ENCODE measurements at regions not wholly inside any gene's neighbourhood (a gene's known extent, or its start where the extent isn't known, plus 50 kb on each side); places are given as distances from the start of the nearest gene placed in this dataset.

- Histone ChIP-seq H3K4me3 (replicated peaks; ENCODE audit: low read depth, low read length) (no peak overlapping the region), H3K36me3 (ENCODE audit: control insufficient read depth, insufficient read depth, low read length) (no peaks in the 10 kb centered on the region), H3K27me3 (replicated peaks; ENCODE audit: control insufficient read depth, insufficient read depth, low read length) (no peaks in the 10 kb centered on the region)
- TF ChIP-seq CTCF (IDR thresholded peaks at IDR 0.05; ENCODE audit: insufficient read depth, low read length, poor library complexity, severe bottlenecking), result peak; percentile 21
- DNase-seq (ENCODE audit: extremely low read depth, insufficient read length), result no peak
Observed at GRCh38 chr10:61142987-61143386, 199.0 kb upstream of the RHOBTB1 start.

- peak; percentile 57 for TF ChIP-seq CTCF (IDR thresholded peaks at IDR 0.05; ENCODE audit: insufficient read depth, low read length, poor library complexity, severe bottlenecking)
- H3K36me3 ChIP-seq (ENCODE audit: control insufficient read depth, insufficient read depth, low read length), result no peaks in the 10 kb centered on the region
- DNase-seq (ENCODE audit: extremely low read depth, insufficient read length), result no peak
- no peak overlapping the region for H3K4me3 ChIP-seq (replicated peaks; ENCODE audit: low read depth, low read length)
- H3K27me3 ChIP-seq (replicated peaks; ENCODE audit: control insufficient read depth, insufficient read depth, low read length), result no peaks in the 10 kb centered on the region
Observed at GRCh38 chr10:61140765-61141392, 196.9 kb upstream of the RHOBTB1 start.

GRCh38 chr10:61139592-61139953, 195.6 kb upstream of the RHOBTB1 start:
- no peaks in the 10 kb centered on the region for H3K27me3 ChIP-seq (replicated peaks; ENCODE audit: control insufficient read depth, insufficient read depth, low read length)
- no peak for TF ChIP-seq CTCF (IDR thresholded peaks at IDR 0.05; ENCODE audit: insufficient read depth, low read length, poor library complexity, severe bottlenecking)
- DNase-seq (ENCODE audit: extremely low read depth, insufficient read length), result no peak
- H3K36me3 ChIP-seq (ENCODE audit: control insufficient read depth, insufficient read depth, low read length), result no peaks in the 10 kb centered on the region
- no peak overlapping the region for H3K4me3 ChIP-seq (replicated peaks; ENCODE audit: low read depth, low read length)

GRCh38 chr10:61138708-61139591, 195.0 kb upstream of the RHOBTB1 start:
- Histone ChIP-seq H3K27me3 (replicated peaks; ENCODE audit: control insufficient read depth, insufficient read depth, low read length) (no peaks in the 10 kb centered on the region), H3K4me3 (replicated peaks; ENCODE audit: low read depth, low read length) (no peak overlapping the region), H3K36me3 (ENCODE audit: control insufficient read depth, insufficient read depth, low read length) (no peaks in the 10 kb centered on the region)
- no peak for DNase-seq (ENCODE audit: extremely low read depth, insufficient read length)
- no peak for TF ChIP-seq CTCF (IDR thresholded peaks at IDR 0.05; ENCODE audit: insufficient read depth, low read length, poor library complexity, severe bottlenecking)

- Histone ChIP-seq H3K4me3 (replicated peaks; ENCODE audit: low read depth, low read length) (no peak overlapping the region), H3K27me3 (replicated peaks; ENCODE audit: control insufficient read depth, insufficient read depth, low read length) (no peaks in the 10 kb centered on the region), H3K36me3 (ENCODE audit: control insufficient read depth, insufficient read depth, low read length) (no peaks in the 10 kb centered on the region)
- DNase-seq (ENCODE audit: extremely low read depth, insufficient read length), result no peak
- no peak for TF ChIP-seq CTCF (IDR thresholded peaks at IDR 0.05; ENCODE audit: insufficient read depth, low read length, poor library complexity, severe bottlenecking)
Observed at GRCh38 chr10:61136139-61136538, 192.2 kb upstream of the RHOBTB1 start.
